GM19395 (cell line): ENCODE measurements at regions not wholly inside any gene's neighbourhood (a gene's known extent, or its start where the extent isn't known, plus 50 kb on each side); places are given as distances from the start of the nearest gene placed in this dataset.
A peak's percentile ranks its signal among the peaks of the same experiment; 100 is the strongest.
"Not testable (repeated sequence)": the region's sequence is repeated elsewhere in the genome, so short reads cannot be mapped to it uniquely, and the experiment has no call there.

Experiments
- ATAC-seq: cut with Tn5 transposase; IDR thresholded peaks from one replicate; pipeline ENCODE4 v1.9.1; 2021; ENCODE audit warnings: mild to moderate bottlenecking, moderate library complexity; ENCODE audit not compliant: unreplicated experiment

DNA sequence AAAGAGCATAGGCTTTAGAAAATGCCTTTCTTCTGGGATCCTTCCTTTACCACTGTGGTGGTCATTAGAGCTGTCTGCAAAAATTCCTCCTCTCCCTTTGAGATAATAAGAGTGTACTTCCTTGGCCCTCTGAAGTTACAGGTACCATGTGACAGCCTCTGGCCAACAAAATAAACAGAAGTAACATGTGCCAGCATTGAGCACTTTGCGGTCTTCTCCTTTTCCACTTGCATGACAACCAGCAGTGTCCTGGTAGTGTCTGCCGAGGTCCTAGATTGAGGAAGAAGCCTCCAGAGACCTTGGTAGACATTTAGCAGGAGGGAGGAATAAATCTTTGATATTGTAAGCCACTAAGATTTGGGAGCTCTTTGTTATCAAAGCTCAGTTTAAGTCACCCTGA, 87.5 kb upstream of the ARID1B start:
- ATAC-seq = no peak

DNA sequence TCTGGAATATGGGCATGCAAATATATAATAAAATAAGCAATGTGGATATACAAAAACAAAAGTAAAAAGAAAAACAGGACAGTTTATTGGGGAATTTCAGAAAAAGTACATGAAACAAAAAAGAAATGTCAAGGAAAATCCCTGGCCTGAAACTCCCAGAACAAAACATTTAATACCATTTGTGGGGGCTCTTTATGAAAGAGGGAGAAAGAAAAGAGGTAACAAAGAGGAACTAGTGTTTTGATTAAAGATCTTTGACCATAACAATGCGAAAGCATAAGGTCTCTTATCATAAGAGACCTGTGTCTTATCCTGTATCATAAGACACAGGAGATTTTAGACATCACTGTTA, 88.6 kb upstream of the ARID1B start:
- ATAC-seq = no peak

DNA sequence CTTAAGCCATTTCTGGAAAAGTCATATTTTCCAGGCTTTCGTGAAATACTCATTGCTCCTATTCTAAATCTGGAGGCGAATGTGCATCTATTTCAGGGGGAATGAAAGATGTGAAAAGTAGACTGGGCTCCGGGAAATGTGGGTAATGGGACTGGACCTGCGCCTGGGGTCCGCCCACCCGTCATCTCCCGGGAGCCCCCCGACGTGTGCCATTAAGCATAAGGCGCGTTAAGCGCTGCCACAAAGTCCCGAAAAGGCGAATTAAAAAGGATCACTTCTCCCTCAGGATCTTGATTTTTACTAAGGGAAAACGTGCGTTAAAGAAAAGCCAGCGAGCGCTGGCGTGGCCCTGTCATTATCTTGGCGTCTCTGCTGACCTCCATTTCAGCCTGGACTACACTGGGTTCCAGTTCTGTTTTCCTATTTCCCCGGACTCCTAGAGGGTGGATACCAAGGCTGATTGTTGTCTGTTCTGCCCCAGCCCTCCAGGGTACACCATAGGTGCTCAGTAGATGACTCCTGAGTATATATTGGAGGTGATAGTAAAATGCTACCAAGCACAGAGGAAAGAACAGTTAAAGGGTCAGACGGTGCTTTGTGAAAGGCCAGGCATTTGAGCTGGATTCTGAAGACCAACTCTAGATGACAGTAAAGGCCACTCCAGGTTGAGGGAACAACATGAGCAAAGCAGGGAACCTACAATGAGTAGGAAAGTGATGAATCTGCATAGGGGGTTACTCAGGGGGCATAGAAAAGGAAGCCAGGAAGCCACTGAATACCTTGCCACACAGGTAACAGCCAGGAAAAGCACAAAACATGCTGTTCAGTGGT, 89.2 kb upstream of the ARID1B start:
- ATAC-seq = no peak

DNA sequence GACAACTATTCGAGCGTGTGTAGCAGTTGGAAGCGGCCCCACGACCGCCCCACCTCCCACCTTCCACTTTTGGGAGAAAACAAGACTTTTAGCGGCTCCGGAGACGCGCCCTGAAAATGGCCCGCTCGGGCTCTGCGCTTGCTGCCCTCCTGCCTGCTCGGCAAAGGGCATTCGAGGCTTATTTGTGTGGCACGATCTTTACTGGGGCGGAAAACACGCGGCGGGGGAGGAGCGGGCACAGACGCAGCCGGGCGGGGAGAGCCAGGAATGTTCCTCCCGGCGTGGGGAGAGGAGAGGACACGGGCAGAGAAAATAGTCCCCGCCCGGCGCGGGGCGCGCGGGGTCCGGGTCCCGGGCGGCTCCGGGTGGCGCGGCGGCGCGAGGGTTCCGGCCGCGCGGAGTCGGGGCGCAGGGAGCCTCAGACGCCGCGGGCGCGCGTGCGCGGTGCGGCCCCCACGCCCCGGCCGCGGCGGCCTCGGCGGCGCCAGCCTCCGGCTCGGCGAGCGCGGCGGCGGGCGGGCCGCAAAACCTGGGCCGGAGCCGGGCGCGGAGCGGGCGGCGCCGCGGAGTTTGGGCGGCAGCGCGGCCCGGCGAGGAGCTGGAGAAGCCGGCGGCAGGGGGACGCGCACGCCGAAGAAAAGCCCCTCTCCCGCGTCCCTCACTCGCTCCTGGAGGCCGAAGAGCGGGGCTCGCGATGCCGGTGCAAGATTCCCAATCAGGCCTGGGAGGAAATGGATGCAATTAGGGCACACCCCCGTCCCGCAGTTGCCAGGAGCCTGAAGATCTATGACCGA, 90.0 kb upstream of the ARID1B start:
- ATAC-seq = peak; percentile 50

DNA sequence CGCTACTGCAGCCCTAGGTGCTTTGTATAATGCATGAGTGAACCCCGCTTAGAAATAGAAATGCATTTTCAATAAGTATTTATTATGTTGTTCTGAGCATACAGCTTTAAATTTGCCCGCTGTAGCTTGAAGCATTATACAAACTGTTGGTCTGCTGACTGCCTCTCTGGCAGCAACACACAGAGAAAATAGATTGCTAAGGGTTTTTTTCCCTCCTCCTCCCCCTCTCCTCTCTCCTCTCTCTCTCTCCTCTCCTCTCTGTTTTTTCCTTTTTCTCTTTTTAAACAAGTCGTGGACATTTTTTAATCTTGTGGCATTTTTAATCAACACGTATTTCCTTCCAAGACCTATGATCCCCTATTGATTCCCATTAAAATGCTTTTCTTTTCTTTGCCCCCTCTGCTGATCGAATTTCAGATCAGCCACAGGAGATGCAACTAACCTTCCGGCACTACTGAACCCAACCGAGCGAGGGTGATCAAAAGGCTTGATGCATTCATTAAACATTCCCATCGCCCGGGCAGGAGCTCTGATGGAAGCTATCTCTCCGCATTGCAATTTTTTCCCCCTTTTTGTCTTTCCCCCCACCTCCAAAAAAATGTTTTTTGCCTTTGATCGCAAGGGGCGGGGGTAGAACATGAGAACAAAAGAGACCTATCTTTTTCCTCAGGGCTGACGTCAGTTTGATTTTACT, 90.7 kb upstream of the ARID1B start:
- peak; percentile 20 for ATAC-seq

DNA sequence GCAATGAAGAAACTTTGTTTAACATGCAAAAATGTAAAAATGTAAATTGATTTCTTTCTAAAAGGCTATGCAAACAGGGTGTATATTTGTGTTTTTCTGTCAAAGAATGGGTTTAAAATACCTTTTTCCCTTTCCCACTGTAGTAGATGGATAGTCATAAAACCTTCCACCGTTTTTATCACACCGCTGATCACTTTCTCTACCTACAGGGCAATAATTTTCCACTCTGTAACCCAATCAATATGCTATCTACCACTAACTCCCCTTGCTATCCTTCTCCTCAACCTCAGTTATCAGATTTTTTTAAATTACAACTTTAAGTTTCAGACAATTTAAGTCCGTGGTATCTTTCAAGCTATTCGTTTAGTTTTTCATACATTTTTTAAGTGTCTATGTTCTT, 91.4 kb upstream of the ARID1B start:
- ATAC-seq = no peak

DNA sequence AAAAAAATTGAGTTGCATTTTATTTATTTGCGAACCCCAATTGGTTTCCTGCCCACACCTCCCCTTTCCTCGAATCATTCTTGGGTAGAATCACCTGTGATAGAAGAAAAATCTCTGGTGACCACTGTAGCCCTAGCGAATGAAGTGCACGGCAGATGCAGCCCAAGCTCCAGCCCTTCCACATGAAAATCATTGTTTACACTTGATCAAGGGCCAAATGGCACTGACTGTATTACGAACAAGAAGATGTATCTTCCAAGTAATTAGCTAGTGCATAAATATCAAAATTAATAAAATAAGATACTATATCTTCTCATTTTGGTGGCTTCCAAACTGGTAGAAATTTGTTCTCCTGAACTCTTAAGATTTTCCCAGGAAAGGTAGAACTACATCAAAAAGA, 93.4 kb upstream of the ARID1B start:
- no peak for ATAC-seq

DNA sequence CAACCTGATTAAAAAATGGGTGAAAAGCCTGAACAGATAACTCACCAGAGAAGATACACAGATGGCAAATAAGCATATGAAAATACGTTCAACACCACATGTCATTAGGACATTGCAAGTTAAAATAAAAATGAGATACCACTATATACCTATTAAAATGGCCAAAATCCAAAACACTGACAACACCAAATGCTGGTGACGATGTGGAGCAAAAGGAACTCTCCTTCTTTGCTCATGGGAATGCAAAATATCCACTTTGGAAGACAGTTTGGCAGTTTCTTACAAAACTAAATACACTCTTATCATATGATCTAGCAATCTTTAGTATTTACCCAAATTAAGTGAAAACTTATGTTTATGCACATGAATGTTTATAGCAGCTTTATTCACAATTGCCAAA, 100.5 kb upstream of the ARID1B start:
- ATAC-seq = no peak

DNA sequence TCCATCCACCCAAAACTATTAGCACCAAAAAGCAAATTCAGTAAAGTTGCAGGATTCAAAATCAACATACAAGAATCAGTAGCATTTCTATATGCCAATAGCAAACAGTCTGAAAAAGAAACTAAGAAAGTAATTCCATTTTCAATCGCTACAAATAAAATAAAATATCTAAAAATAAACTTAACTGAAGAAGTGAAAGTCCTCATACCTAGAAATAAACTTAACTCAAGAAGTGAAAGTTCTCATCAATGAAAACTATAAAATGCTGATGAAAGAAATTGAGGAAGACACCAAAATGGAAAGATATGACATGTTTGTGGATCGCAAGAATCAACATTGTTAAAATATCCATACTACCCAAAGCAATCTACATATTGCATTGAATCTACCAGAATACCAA, 103.0 kb upstream of the ARID1B start:
- no peak for ATAC-seq

DNA sequence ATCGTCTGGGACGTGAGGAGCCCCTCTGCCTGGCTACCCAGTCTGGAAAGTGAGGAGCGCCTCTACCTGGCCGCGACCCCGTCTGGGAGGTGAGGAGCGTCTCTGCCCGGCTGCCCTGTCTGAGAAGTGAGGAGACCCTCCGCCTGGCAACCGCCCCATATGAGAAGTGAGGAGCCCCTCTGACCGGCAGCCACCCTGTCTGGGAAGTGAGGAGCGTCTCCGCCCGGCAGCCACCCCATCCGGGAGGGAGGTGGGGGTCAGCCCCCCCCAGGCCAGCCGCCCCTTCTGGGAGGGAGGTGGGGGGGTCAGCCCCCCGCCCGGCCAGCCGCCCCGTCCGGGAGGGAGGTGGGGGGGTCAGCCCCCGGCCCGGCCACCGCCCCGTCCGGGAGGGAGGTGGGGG, 107.1 kb upstream of the ARID1B start:
- ATAC-seq = not testable (repeated sequence)

DNA sequence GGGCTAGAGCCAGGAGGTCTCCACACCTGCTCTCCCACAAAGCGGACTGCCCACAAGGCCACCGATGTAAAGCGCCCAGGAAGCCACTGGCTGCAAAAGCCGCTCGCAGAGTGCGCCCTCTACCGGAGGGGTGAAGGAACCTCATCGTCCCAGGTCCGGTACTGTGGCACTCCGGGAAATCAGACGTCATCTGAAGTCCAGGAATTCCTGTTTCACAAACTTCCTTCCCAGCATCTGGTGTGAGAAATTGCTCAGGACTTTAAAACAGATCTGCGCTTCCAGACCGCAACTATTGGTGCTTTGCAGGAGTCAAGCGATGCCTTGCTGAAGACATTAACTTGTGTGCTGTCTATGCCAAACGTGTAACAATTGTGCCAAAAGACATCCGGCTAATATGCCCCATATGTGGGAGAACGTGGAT, 115.1 kb upstream of the ARID1B start:
- no peak for ATAC-seq

DNA sequence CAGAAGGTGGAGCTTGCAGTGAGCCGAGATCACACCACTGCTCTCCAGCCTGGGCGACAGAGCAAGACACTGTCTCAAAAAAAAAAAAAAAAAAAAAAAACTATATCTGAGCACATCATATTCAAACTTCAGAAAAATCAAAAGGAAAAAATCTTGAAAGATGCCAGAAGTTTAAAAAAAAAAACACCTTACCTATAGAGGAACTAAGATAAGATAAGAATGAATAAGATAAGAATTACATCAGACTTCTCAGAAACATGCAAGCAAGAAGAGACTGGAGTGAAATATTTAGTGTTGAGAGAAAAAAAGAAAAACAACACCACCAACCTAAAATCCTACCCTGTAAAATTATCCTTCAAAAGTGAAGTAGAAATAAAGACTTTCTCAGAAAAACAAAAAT, 116.8 kb upstream of the ARID1B start:
- no peak for ATAC-seq

DNA sequence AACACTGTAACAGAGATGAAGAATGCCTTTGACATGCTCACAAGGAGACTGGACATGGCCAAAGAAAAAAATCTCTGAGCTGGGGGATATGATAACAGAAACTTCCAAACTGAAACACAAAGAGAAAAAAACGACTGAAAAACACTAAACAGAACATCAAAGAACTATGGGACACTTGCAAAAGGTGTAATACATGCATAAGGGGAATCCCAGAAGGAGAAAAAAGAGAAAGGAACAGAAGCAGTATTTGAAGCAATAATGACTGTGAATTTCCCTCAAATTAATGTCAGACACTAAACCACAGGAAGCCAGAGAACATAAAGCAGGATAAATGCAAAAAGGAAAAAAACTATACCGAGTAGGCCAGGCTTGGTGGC, 117.4 kb upstream of the ARID1B start:
- ATAC-seq = peak; percentile 61

DNA sequence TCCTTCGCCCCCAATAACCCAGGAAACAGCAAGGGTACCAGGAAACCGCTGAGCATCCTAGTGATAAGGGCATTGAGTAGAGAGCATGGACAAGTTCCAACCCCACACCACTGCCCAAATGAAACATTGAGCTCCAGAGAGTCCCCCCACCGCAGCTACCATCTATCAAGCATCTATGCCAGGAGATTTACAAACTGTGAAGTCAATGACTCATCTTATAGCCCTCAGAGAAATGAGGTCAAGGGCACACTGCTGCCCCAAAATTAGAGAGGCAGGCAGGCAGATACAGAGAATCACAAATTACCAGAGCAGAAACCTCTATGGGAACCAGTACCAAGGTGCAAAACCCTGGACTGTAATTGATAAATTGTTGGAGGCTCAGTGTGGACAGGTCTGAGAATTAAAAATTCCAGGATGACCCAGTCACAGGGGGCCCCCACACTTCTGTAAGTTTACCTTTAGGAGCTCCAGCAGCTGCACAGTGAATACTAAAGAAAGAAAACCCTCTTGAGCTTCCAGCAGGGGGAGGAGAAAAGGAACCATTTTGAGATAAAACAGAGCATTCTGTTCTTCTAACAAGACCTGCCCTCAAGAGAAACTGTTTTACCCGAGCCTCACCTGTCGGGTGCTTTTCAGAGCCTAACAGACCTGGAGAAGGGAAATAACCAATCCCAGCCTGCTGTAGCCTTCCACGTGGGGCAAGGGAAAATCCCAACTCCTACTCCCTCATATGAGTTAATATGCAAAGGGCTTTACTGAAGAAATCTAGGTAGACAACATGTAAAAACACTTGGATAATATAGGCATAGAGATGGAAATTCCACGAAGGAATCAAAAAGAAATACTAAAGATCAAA, 118.0 kb upstream of the ARID1B start:
- ATAC-seq = peak; percentile 45

DNA sequence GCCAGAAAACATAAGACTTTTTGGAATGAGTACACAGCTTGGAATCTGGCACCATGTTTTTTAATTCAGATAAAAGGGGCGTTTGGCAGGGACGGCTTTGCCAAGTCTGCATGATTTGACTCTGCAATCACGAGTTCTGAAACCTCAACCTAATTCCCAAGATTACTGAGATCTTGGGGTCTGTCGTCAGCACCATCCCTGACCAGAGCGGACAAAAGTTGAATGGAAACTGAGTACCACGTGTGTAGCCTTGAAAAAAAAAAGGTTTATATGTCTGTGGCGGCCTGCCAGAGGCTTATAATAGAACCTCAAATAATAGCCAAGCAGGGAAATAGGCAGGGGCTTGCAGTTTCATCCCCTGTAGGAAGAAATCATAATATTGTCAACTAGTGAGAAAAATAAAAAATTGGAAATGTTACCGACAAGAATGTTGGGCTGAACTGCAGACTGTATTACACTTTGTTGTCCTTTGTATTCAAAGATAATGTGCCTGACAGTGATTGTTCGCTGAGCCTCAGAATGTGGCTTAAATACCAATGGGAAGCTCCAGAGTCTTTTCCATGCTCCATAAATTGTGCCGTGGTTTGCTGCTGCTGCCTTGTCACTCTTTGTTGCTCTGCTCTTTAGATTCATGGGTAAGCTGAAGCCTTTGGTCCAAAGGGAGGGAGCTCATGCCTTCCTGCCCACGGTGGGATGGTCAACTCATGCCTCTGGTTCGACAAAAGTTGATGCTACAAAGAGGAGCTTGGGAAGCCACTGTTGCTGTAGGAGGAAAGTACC, 118.8 kb upstream of the ARID1B start:
- no peak for ATAC-seq

DNA sequence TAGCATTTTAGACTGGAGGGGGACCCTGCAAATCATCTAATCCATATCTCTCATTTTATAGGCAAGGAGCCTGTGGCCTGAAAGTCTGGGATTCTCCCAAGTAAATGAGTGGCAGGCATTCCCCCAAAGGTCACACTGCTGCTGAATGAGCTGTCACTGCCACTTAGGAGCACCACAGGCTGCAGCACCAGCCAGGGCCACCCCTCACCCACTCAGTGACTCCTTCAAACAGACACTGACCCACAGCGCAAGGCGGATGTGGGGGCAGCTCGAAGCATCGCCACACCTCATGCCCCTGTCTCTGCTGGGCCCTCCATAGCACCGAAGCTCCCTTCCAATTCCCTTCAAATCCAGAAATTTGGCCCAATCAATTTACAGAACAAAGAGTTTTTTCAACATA, 119.9 kb upstream of the ARID1B start:
- ATAC-seq = no peak

DNA sequence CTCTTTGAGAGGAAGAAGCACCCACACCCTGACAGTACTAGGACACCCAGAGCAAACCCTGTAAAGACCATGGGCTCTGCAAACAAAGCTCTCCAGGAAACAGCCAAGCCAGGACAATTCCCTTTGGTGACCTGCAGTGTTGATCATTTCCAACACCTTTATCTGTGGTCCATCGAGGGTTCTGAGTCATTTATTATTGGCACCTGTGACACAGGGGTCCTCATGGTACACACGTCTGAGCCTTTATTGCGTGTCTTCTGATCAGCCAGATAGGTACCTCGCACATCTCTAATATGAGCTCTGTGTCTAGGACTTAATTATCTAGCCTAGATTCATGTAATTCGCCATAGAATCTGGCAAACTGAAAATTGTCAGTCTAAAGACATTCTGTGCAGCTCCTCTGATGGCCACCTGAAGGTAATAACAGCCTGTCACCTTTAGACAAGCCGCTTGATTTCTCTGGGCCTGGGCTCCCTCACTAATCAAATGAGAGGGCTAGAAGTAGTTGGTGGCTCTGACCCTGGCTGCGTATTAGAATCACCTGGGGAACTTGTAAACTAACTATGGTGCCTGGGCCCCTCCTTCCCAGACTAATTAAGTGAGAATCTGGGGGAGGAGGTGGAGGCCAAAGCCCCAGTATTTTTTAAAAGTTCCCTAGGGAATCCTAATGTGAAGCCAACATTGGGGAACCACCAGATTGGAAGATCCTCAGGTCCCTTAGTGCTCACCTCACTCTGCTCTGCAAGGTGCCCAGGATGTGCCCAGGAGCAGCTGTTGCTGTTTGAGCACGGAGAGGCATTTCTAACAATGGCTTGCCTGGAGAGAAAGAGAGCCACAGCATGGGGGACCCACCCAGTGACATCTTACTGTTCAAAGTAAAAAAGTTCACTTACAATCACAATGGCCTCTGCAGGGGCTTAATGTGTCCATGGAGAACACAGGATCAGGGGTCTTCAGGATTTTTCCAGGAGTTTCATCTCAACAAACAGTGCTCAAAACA, 122.0 kb upstream of the ARID1B start:
- no peak for ATAC-seq

DNA sequence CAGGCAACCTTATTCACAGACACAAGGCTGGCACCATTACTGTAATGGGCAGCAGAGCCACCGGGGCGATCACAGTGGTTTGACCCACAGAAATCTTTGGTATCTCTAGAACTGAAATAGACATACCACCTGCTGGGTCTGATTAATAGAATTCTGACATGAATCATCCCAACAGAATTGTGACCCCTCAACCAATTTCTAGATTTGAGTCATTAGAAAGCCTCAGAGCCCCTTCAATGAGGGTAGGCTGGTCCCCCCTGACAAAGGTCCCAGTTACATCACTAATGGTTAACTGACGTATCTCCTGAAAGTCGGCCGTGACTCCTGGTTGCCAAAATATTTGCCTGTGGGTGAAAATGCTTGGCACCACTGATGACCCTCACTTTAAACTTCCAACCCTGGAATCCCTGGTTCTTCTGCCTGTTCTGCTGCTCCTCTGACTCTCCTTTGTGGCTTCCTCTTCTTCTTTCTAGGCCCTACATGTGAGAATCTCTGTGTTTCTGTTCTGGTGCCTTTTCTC, 124.9 kb upstream of the ARID1B start:
- no peak for ATAC-seq

DNA sequence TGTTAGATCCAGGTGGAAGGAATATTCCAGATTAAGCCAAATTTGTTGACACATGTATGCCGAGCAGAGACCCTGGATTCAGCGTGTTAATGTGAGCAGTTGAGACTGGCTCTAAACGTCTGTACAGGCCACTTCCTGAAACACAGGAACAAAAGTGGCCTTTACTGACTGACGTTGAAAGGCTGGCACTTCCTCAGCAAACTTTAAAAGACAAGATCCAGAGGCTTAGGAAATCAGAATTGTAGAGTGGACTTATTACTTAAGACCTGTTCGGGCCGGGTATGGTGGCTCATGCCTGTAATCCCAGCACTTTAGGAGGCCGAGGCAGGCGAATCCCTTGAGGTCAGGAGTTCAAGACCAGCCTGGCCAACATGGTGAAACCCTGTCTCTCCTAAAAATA, 125.7 kb upstream of the ARID1B start:
- ATAC-seq = no peak
